GM12878 (cell line): ENCODE measurements at regions not wholly inside any gene's neighbourhood (a gene's known extent, or its start where the extent isn't known, plus 50 kb on each side); places are given as distances from the start of the nearest gene placed in this dataset.

Experiments used
- CEBPB ChIP-seq, 2 experiments: fragments of 150-350 bp in 1 of 2; IDR thresholded peaks; 2 replicates each; pipeline ENCODE4 v1.6.1; 2012 to 2014; ENCODE audit warnings: low read depth in 2 of 2, low read length in 2 of 2, borderline replicate concordance in 1 of 2, inconsistent platforms in 1 of 2
- FOXK2 ChIP-seq: fragments of 450-650 bp; IDR thresholded peaks from 2 replicates; pipeline ENCODE4 v1.6.1; 2017; ENCODE audit warnings: mild to moderate bottlenecking, moderate library complexity
- JUND ChIP-seq: IDR thresholded peaks from 2 replicates; pipeline ENCODE4 v1.6.1; 2012; ENCODE audit warnings: low read depth, mild to moderate bottlenecking, low read length, improper control_type of control experiment, moderate library complexity
- YY1 ChIP-seq: IDR thresholded peaks from 2 replicates; pipeline ENCODE4 v1.6.1; 2011; ENCODE audit warnings: low read depth, mild to moderate bottlenecking, low read length
- TF ChIP-seq, protein P1 (sequence below), 3 experiments: IDR thresholded peaks in 2 of 3; conservative IDR thresholded peaks in 1 of 3; 2 replicates each; pipeline ENCODE4 v1.5.1; 2011; ENCODE audit warnings: low read depth in 3 of 3, low read length in 3 of 3, mild to moderate bottlenecking in 3 of 3, control low read depth in 2 of 3, moderate library complexity in 2 of 3, inconsistent platforms in 1 of 3, mixed read lengths in 1 of 3; ENCODE audit not compliant: control insufficient read depth in 2 of 3, insufficient read depth in 1 of 3; ENCODE audit errors: extremely low read depth in 1 of 3

DNA sequence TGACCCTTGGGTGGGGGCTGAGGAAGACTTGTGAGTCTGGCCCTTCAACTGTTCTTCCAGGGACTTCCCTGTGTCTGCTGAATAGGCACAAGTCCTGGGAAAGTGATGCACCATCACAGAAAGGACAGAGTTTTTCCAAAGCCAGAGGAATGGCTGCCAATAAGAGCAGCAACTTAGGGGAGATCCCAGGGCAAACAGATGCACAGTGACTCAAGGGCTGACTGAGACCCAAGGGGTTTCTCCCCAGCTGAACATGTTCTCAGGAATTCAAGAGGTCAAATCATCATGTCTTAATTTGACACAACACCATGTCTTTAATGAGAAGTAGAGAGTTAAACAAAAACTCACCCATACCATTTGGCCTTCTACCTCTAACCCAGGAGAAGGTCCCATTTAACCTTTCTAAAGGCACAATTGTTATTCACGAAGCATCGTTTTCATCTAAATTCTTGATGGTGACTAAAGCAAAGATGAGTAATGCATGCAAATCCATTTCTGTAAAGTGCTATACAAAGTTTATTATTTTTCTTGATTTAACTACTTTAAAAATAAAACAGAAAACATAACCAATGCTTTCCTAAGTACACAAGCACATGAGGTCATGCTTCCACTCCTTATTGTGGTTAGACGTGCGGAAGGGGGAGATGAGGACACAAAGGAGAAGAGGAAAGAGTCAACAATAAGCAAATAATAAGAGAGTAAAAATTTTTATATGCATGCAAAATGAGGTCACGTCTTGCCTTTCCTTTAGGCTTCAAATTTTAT, 324.1 kb downstream of the PLK2 start:
- TF ChIP-seq, protein P1, sequence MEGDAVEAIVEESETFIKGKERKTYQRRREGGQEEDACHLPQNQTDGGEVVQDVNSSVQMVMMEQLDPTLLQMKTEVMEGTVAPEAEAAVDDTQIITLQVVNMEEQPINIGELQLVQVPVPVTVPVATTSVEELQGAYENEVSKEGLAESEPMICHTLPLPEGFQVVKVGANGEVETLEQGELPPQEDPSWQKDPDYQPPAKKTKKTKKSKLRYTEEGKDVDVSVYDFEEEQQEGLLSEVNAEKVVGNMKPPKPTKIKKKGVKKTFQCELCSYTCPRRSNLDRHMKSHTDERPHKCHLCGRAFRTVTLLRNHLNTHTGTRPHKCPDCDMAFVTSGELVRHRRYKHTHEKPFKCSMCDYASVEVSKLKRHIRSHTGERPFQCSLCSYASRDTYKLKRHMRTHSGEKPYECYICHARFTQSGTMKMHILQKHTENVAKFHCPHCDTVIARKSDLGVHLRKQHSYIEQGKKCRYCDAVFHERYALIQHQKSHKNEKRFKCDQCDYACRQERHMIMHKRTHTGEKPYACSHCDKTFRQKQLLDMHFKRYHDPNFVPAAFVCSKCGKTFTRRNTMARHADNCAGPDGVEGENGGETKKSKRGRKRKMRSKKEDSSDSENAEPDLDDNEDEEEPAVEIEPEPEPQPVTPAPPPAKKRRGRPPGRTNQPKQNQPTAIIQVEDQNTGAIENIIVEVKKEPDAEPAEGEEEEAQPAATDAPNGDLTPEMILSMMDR (IDR thresholded peaks at IDR 0.05 in 2 of 3, conservative IDR thresholded peaks at IDR 0.05 in 1 of 3; ENCODE audit: control insufficient read depth in 2 of 3, extremely low read depth in 1 of 3, insufficient read depth in 1 of 3, low read depth in 3 of 3, low read length in 3 of 3) = no peak
- TF ChIP-seq CEBPB (IDR thresholded peaks at IDR 0.05; ENCODE audit: borderline replicate concordance in 1 of 2, low read depth in 2 of 2, low read length in 2 of 2) (no peak), FOXK2 (no peak), JUND (no peak), YY1 (no peak)
